ENCODE measurements at regions not wholly inside any gene's neighbourhood (a gene's known extent, or its start where the extent isn't known, plus 50 kb on each side); places are given as distances from the start of the nearest gene placed in this dataset.

GRCh38 chr1:106975944-106976343 is 80.5 kb upstream of the PRMT6 start:
- TF ChIP-seq, protein P1, sequence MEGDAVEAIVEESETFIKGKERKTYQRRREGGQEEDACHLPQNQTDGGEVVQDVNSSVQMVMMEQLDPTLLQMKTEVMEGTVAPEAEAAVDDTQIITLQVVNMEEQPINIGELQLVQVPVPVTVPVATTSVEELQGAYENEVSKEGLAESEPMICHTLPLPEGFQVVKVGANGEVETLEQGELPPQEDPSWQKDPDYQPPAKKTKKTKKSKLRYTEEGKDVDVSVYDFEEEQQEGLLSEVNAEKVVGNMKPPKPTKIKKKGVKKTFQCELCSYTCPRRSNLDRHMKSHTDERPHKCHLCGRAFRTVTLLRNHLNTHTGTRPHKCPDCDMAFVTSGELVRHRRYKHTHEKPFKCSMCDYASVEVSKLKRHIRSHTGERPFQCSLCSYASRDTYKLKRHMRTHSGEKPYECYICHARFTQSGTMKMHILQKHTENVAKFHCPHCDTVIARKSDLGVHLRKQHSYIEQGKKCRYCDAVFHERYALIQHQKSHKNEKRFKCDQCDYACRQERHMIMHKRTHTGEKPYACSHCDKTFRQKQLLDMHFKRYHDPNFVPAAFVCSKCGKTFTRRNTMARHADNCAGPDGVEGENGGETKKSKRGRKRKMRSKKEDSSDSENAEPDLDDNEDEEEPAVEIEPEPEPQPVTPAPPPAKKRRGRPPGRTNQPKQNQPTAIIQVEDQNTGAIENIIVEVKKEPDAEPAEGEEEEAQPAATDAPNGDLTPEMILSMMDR (IDR thresholded peaks at IDR 0.05): peak; percentile 15; the same call in 1 of the 2 replicates
- no peak for TF ChIP-seq POLR2AphosphoS5 (IDR thresholded peaks at IDR 0.05; ENCODE audit: low read depth, low read length)
- TF ChIP-seq TCF7L2 (IDR thresholded peaks at IDR 0.05; ENCODE audit: low read depth, low read length): no peak
- TF ChIP-seq, protein P2, sequence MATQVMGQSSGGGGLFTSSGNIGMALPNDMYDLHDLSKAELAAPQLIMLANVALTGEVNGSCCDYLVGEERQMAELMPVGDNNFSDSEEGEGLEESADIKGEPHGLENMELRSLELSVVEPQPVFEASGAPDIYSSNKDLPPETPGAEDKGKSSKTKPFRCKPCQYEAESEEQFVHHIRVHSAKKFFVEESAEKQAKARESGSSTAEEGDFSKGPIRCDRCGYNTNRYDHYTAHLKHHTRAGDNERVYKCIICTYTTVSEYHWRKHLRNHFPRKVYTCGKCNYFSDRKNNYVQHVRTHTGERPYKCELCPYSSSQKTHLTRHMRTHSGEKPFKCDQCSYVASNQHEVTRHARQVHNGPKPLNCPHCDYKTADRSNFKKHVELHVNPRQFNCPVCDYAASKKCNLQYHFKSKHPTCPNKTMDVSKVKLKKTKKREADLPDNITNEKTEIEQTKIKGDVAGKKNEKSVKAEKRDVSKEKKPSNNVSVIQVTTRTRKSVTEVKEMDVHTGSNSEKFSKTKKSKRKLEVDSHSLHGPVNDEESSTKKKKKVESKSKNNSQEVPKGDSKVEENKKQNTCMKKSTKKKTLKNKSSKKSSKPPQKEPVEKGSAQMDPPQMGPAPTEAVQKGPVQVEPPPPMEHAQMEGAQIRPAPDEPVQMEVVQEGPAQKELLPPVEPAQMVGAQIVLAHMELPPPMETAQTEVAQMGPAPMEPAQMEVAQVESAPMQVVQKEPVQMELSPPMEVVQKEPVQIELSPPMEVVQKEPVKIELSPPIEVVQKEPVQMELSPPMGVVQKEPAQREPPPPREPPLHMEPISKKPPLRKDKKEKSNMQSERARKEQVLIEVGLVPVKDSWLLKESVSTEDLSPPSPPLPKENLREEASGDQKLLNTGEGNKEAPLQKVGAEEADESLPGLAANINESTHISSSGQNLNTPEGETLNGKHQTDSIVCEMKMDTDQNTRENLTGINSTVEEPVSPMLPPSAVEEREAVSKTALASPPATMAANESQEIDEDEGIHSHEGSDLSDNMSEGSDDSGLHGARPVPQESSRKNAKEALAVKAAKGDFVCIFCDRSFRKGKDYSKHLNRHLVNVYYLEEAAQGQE (IDR thresholded peaks at IDR 0.05; ENCODE audit: insufficient read depth in 1 of 2, low read depth in 2 of 2, low read length in 1 of 2): no peak

All from Panc1 (cell line).